ENCODE measurements at regions not wholly inside any gene's neighbourhood (a gene's known extent, or its start where the extent isn't known, plus 50 kb on each side); places are given as distances from the start of the nearest gene placed in this dataset.
"Not testable (repeated sequence)": the region's sequence is repeated elsewhere in the genome, so short reads cannot be mapped to it uniquely, and the experiment has no call there.

GRCh38 chr5:51558682-51559081, 175.4 kb downstream of the ISL1 start:
- FAIRE-seq: no peak
- DNase-seq (ENCODE audit: insufficient read length, low spot score): no peak

GRCh38 chr5:51559339-51559738, 176.1 kb downstream of the ISL1 start:
- DNase-seq (ENCODE audit: insufficient read length, low spot score): no peak
- FAIRE-seq: no peak

GRCh38 chr5:51559921-51560658, 176.8 kb downstream of the ISL1 start:
- DNase-seq (ENCODE audit: insufficient read length, low spot score): no peak
- FAIRE-seq: no peak

GRCh38 chr5:51566953-51567352, 183.7 kb downstream of the ISL1 start:
- no peak for FAIRE-seq
- DNase-seq (ENCODE audit: insufficient read length, low spot score): no peak

GRCh38 chr5:51567636-51568035, 184.4 kb downstream of the ISL1 start:
- no peak for FAIRE-seq
- DNase-seq (ENCODE audit: insufficient read length, low spot score): no peak

- no peak for FAIRE-seq
- DNase-seq (ENCODE audit: insufficient read length, low spot score): no peak
Measured at GRCh38 chr5:51573835-51574234, 190.6 kb downstream of the ISL1 start.

- DNase-seq (ENCODE audit: insufficient read length, low spot score) (no peak), FAIRE-seq (no peak)
Measured at GRCh38 chr5:51582871-51583394, 199.7 kb downstream of the ISL1 start.

GRCh38 chr5:51598026-51598425, 214.8 kb downstream of the ISL1 start:
- no peak for FAIRE-seq
- DNase-seq (ENCODE audit: insufficient read length, low spot score): no peak

GRCh38 chr5:51599587-51599986, 216.3 kb downstream of the ISL1 start:
- DNase-seq (ENCODE audit: insufficient read length, low spot score): no peak
- no peak for FAIRE-seq

- FAIRE-seq: no peak
Measured at GRCh38 chr5:51604324-51604723, 221.1 kb downstream of the ISL1 start.

GRCh38 chr5:51606921-51607320, 223.7 kb downstream of the ISL1 start:
- FAIRE-seq (no peak), DNase-seq (ENCODE audit: insufficient read length, low spot score) (no peak)

More at GRCh38 chr5:51604324-51604723, 221.1 kb downstream of the ISL1 start:
- no peak for DNase-seq (ENCODE audit: insufficient read length, low spot score)

GRCh38 chr5:51618234-51618633, 235.0 kb downstream of the ISL1 start:
- FAIRE-seq (no peak), DNase-seq (ENCODE audit: insufficient read length, low spot score) (no peak)

- DNase-seq (ENCODE audit: insufficient read length, low spot score): no peak
- no peak for FAIRE-seq
Measured at GRCh38 chr5:51621156-51621555, 237.9 kb downstream of the ISL1 start.

GRCh38 chr5:51622161-51622790, 239.0 kb downstream of the ISL1 start:
- FAIRE-seq (no peak), DNase-seq (ENCODE audit: insufficient read length, low spot score) (no peak)

GRCh38 chr5:51625224-51625968, 242.1 kb downstream of the ISL1 start:
- no peak for FAIRE-seq
- DNase-seq (ENCODE audit: insufficient read length, low spot score): no peak

GRCh38 chr5:51632027-51632426, 248.8 kb downstream of the ISL1 start:
- no peak for DNase-seq (ENCODE audit: insufficient read length, low spot score)
- no peak for FAIRE-seq

GRCh38 chr5:51632793-51633192, 249.5 kb downstream of the ISL1 start:
- no peak for DNase-seq (ENCODE audit: insufficient read length, low spot score)
- FAIRE-seq: no peak

GRCh38 chr5:51636973-51637372, 253.7 kb downstream of the ISL1 start:
- FAIRE-seq; DNase-seq (ENCODE audit: insufficient read length, low spot score): not testable (repeated sequence)

GRCh38 chr5:51644976-51645375, 261.7 kb downstream of the ISL1 start:
- FAIRE-seq: no peak

GRCh38 chr5:51646482-51646881, 263.2 kb downstream of the ISL1 start:
- DNase-seq (ENCODE audit: insufficient read length, low spot score): no peak
- no peak for FAIRE-seq

More at GRCh38 chr5:51644976-51645375, 261.7 kb downstream of the ISL1 start:
- DNase-seq (ENCODE audit: insufficient read length, low spot score): no peak

GRCh38 chr5:51650824-51651223, 267.6 kb downstream of the ISL1 start:
- DNase-seq (ENCODE audit: insufficient read length, low spot score): no peak
- no peak for FAIRE-seq
